ENCODE measurements at regions not wholly inside any gene's neighbourhood (a gene's known extent, or its start where the extent isn't known, plus 50 kb on each side); places are given as distances from the start of the nearest gene placed in this dataset.

- CTCF ChIA-PET, result no interaction called here
- Histone ChIP-seq H4K91ac (ENCODE audit: insufficient read depth, low read depth, low read length) (no peak overlapping the region), H3K79me1 (ENCODE audit: low read depth in 1 of 2, low read length in 2 of 2) (no peaks in the 10 kb centered on the region), H2BK120ac (ENCODE audit: low read depth, low read length) (no peak overlapping the region), H3K4me1 (ENCODE audit: control insufficient read depth, insufficient read depth, low read length) (no peaks in the 10 kb centered on the region), H2BK20ac (ENCODE audit: low read depth, low read length) (no peak overlapping the region), H4K5ac (ENCODE audit: low read depth, low read length) (no peak overlapping the region), H3K4ac (ENCODE audit: low read depth, low read length) (no peak overlapping the region), H3K27me3 (ENCODE audit: control insufficient read depth, insufficient read depth, low read length) (no peaks in the 10 kb centered on the region), H3K9ac (ENCODE audit: low read depth, low read length) (no peak overlapping the region), H3K36me3 (ENCODE audit: control insufficient read depth, insufficient read depth, low read length) (no peaks in the 10 kb centered on the region), H2AK5ac (ENCODE audit: low read depth, low read length) (no peak overlapping the region), H3K23ac (ENCODE audit: low read depth, low read length) (no peak overlapping the region), H3K14ac (replicated peaks; ENCODE audit: low read depth, low read length) (no peak overlapping the region), H3K27ac (ENCODE audit: insufficient read depth, low read length) (no peak overlapping the region), H3K4me2 (ENCODE audit: low read depth, low read length) (no peak overlapping the region), H2AK9ac (replicated peaks; ENCODE audit: low read depth, low read length, poor library complexity) (no peak overlapping the region), H4K20me1 (ENCODE audit: insufficient read depth, low read length) (no peaks in the 10 kb centered on the region), H3K9me3 (ENCODE audit: control insufficient read depth, insufficient read depth, low read length) (no peaks in the 10 kb centered on the region), H2BK5ac (ENCODE audit: low read depth, low read length, poor library complexity, severe bottlenecking) (no peak overlapping the region), H3K4me3 (ENCODE audit: insufficient read depth, low read depth, low read length) (no peak overlapping the region), H3K9me1 (ENCODE audit: insufficient read depth, low read length) (no peaks in the 10 kb centered on the region), H3K18ac (ENCODE audit: low read depth, low read length) (no peak overlapping the region), H3K56ac (ENCODE audit: extremely low read depth, insufficient read depth, low read length) (no peak overlapping the region), H2AFZ (replicated peaks; ENCODE audit: low read length, poor library complexity) (no peak overlapping the region), H4K8ac (ENCODE audit: low read depth in 2 of 2, low read length in 2 of 2) (no peak overlapping the region), H2BK15ac (ENCODE audit: low read depth, low read length) (no peak overlapping the region)
- no peak for ATAC-seq (ENCODE audit: low read depth)
- DNase-seq, result no peak
- no TSS peak for BruUV-seq (replicated peaks)
- dilution Hi-C loops (cut with HindIII; ENCODE audit: low sequenced_read_pairs, unreplicated experiment), result no loop called here
- in situ Hi-C loops (cut with MboI; ENCODE audit: low sequenced_read_pairs), result no loop called here
- TF ChIP-seq MAZ (IDR thresholded peaks at IDR 0.05; ENCODE audit: borderline replicate concordance, low read depth, low read length), result no peak
- TF ChIP-seq CHD1 (IDR thresholded peaks at IDR 0.05; ENCODE audit: low read depth, low read length), result no peak
- TF ChIP-seq SMC3 (IDR thresholded peaks at IDR 0.05; ENCODE audit: low read depth, low read length), result no peak
- TF ChIP-seq ELK1 (IDR thresholded peaks at IDR 0.05; ENCODE audit: borderline replicate concordance, low read depth, low read length), result no peak
- no peak for TF ChIP-seq RFX5 (IDR thresholded peaks at IDR 0.05; ENCODE audit: low read depth, low read length)
- no peak for TF ChIP-seq USF2 (IDR thresholded peaks at IDR 0.05; ENCODE audit: low read depth, low read length)
- TF ChIP-seq BHLHE40 (IDR thresholded peaks at IDR 0.05; ENCODE audit: low read depth, low read length), result no peak
- no peak for TF ChIP-seq NFE2L2 (IDR thresholded peaks at IDR 0.05; ENCODE audit: low read depth, low read length)
- no peak for TF ChIP-seq MAFK (IDR thresholded peaks at IDR 0.05; ENCODE audit: low read depth, low read length)
- no peak for TF ChIP-seq CEBPB (IDR thresholded peaks at IDR 0.05; ENCODE audit: low read depth, low read length)
- no peak for TF ChIP-seq RAD21 (IDR thresholded peaks at IDR 0.05; ENCODE audit: low read length)
- TF ChIP-seq FOS (IDR thresholded peaks at IDR 0.05; ENCODE audit: low read depth, low read length), result no peak
- TF ChIP-seq POLR2A (IDR thresholded peaks at IDR 0.05; ENCODE audit: low read depth, low read length), result no peak
- intact Hi-C loops (cut with micrococcal nuclease), result no loop called here
- WGBS, 2 experiments (ENCODE audit: extremely low coverage in 2 of 2, insufficient read length in 1 of 2), result no CpG with 5 or more reads among the region's 9 CpGs
- POLR2A ChIA-PET (ENCODE audit: unreplicated experiment), result no interaction called here
Measured at GRCh38 chr16:50954469-50954868, 196.6 kb downstream of the SALL1 start.

Data from IMR-90 (cell line).